Astrocyte of the spinal cord (primary cell): ENCODE measurements at regions not wholly inside any gene's neighbourhood (a gene's known extent, or its start where the extent isn't known, plus 50 kb on each side); places are given as distances from the start of the nearest gene placed in this dataset.

Experiments
- DNase-seq: peaks from one replicate; pipeline ENCODE4 v3.0.0; 2011; ENCODE audit warnings: low read depth, low spot score
- H3K4me3 ChIP-seq: 2 replicates; pipeline ENCODE4 v1.5.1; 2011; ENCODE audit warnings: low read depth, mild to moderate bottlenecking, low read length, moderate library complexity
- in situ Hi-C: cut with HindIII; loops from 2 replicates; pipeline ENCODE4 v1.10.0; 2017; ENCODE audit warnings: low sequenced_read_pairs
- TF ChIP-seq, protein P1 (sequence below): IDR thresholded peaks from 2 replicates; pipeline ENCODE4 v1.5.1; 2012; ENCODE audit warnings: low read depth, mild to moderate bottlenecking, low read length, inconsistent platforms

- TF ChIP-seq, protein P1, sequence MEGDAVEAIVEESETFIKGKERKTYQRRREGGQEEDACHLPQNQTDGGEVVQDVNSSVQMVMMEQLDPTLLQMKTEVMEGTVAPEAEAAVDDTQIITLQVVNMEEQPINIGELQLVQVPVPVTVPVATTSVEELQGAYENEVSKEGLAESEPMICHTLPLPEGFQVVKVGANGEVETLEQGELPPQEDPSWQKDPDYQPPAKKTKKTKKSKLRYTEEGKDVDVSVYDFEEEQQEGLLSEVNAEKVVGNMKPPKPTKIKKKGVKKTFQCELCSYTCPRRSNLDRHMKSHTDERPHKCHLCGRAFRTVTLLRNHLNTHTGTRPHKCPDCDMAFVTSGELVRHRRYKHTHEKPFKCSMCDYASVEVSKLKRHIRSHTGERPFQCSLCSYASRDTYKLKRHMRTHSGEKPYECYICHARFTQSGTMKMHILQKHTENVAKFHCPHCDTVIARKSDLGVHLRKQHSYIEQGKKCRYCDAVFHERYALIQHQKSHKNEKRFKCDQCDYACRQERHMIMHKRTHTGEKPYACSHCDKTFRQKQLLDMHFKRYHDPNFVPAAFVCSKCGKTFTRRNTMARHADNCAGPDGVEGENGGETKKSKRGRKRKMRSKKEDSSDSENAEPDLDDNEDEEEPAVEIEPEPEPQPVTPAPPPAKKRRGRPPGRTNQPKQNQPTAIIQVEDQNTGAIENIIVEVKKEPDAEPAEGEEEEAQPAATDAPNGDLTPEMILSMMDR: no peak
- no peak for DNase-seq
- H3K4me3 ChIP-seq: no peak overlapping the region
- in situ Hi-C loops: no loop called here
Observed at GRCh38 chr5:120035815-120036577, 406.6 kb downstream of the FAM170A start.

- no peak for DNase-seq
- in situ Hi-C loops: no loop called here
- TF ChIP-seq, protein P1: no peak
- H3K4me3 ChIP-seq: no peak overlapping the region
Observed at GRCh38 chr5:120037451-120037850, 408.1 kb downstream of the FAM170A start.

- no peak overlapping the region for H3K4me3 ChIP-seq
- in situ Hi-C loops: no loop called here
- TF ChIP-seq, protein P1: no peak
- DNase-seq: no peak
Observed at GRCh38 chr5:120039111-120039510, 409.8 kb downstream of the FAM170A start.

DNA sequence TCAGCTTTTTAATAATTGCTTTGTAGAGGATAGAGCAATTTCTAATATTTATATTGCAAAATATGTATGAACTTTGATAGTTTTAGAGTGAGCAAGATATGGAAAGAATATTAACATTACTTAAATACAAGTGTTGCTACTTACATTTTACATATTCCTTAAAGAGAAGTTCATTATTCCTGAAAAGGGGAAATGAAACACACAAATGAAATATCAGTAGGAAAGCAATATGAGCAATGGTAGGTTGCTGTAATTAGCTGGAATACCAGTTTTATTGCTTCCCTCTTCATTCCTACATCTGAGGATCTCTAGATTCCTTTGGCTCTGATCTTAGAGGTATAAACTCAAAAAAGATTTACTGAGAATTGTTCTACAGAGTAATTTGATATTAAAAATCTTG is 414.1 kb downstream of the FAM170A start:
- no peak overlapping the region for H3K4me3 ChIP-seq
- DNase-seq: no peak

GRCh38 chr5:120052916-120053828 is 410.9 kb upstream of the PRR16 start:
- in situ Hi-C loops: no loop called here
- no peak overlapping the region for H3K4me3 ChIP-seq
- TF ChIP-seq, protein P1: no peak
- no peak for DNase-seq

More for the DNA sequence above, 414.1 kb downstream of the FAM170A start:
- TF ChIP-seq, protein P1: no peak
- in situ Hi-C loops: no loop called here

- H3K4me3 ChIP-seq: no peak overlapping the region
- DNase-seq: no peak
- TF ChIP-seq, protein P1: no peak
- in situ Hi-C loops: no loop called here
Observed at GRCh38 chr5:120053841-120054240, 410.3 kb upstream of the PRR16 start.
